Vagina (tissue), 2 donors: ENCODE measurements at regions not wholly inside any gene's neighbourhood (a gene's known extent, or its start where the extent isn't known, plus 50 kb on each side); places are given as distances from the start of the nearest gene placed in this dataset.

Experiments
- CTCF ChIP-seq, 3 experiments: fragments of 450-650 bp in 2 of 3; fragments of 200-600 bp in 1 of 3; sonication (generic) in 1 of 3; IDR thresholded peaks; one replicate each; pipeline ENCODE4 v1.5.1; 2017 to 2019; ENCODE audit warnings: antibody characterized with exemption in 3 of 3, mild to moderate bottlenecking in 2 of 3, moderate library complexity in 2 of 3
- POLR2A ChIP-seq, 2 donors: fragments of 450-650 bp; IDR thresholded peaks; one replicate each; pipeline ENCODE4 v1.6.1; 2017; ENCODE audit warnings: antibody characterized with exemption in 2 of 2, mild to moderate bottlenecking in 2 of 2, moderate library complexity in 2 of 2

- no peak for TF ChIP-seq POLR2A (IDR thresholded peaks at IDR 0.05)
- TF ChIP-seq CTCF (IDR thresholded peaks at IDR 0.05) = no peak
Observed at GRCh38 chr1:22250724-22251123, 107.8 kb upstream of the WNT4 start.
